K562 (cell line): ENCODE measurements at regions not wholly inside any gene's neighbourhood (a gene's known extent, or its start where the extent isn't known, plus 50 kb on each side); places are given as distances from the start of the nearest gene placed in this dataset.

Source experiments
- ATAC-seq: fragments of 200-7000 bp; cut with Tn5 transposase; 3 replicates; pipeline ENCODE4 v1.9.1; 2020; ENCODE audit warnings: moderate library complexity
- BruUV-seq: library from RNA; stranded (reverse); fragments of 400-500 nt; replicated peaks from 2 replicates; lab custom pipeline; 2021; lab: Mats Ljungman, UMichigan
- CTCF ChIA-PET: fragments of 300-600 bp; formaldehyde crosslinking; extraction: SDS; loops from one replicate; lab custom pipeline; 2021; ENCODE audit warnings: low intra/inter-chr PET ratio; lab: Yijun Ruan, JAX
- POLR2A ChIA-PET: fragments of 300-600, 350-650 bp; sonication (Branson Sonifier 250); formaldehyde crosslinking; extraction: SDS; loops from one replicate; lab custom pipeline; 2021; ENCODE audit warnings: antibody characterized with exemption, inconsistent platforms; lab: Yijun Ruan, JAX
- DNase-seq, 4 experiments: peaks; one replicate each; pipeline versions ENCODE4 v3.0.0 to v3.0.0-alpha.2; 2011 to 2018; ENCODE audit warnings: low spot score in 3 of 4, mixed read lengths in 3 of 4; ENCODE audit errors: extremely low read depth in 1 of 4
- FAIRE-seq: peaks from 2 replicates; lab custom pipeline; 2011; peaks lifted over from hg19 to GRCh38; lab: Jason Lieb, UNC
- H2AFZ ChIP-seq: 2 replicates; pipeline ENCODE4 v1.6.0; 2011; ENCODE audit warnings: low read depth, low read length, control low read depth, inconsistent platforms
- H3K27ac ChIP-seq: fragments of 200-600 bp; 3 replicates; pipeline ENCODE4 v1.8.0; 2011; ENCODE audit warnings: low read depth, mild to moderate bottlenecking, control low read depth, inconsistent platforms, low read length, moderate library complexity, mixed read lengths; ENCODE audit errors: extremely low read depth
- H3K27me3 ChIP-seq, 2 experiments: fragments of 300-600 bp in 1 of 2; 2 replicates in 1 of 2; 3 replicates in 1 of 2; pipeline versions ENCODE4 v1.6.0 to v1.8.0; 2011; ENCODE audit warnings: inconsistent platforms in 2 of 2, low read length in 2 of 2, mild to moderate bottlenecking in 1 of 2, mixed read lengths in 1 of 2, moderate library complexity in 1 of 2; ENCODE audit not compliant: control insufficient read depth in 2 of 2, insufficient read depth in 2 of 2
- H3K36me3 ChIP-seq: fragments of 300-600 bp; 3 replicates; pipeline ENCODE4 v1.8.0; 2011; ENCODE audit warnings: mild to moderate bottlenecking, low read length, inconsistent platforms; ENCODE audit not compliant: control insufficient read depth, insufficient read depth
- H3K4me1 ChIP-seq, 2 experiments: fragments of 200-600 bp in 1 of 2; replicated peaks in 1 of 2; 2 replicates in 1 of 2; 3 replicates in 1 of 2; pipeline versions ENCODE4 v1.5.1 to v1.8.0; 2011; ENCODE audit warnings: inconsistent platforms in 2 of 2, low read length in 2 of 2, mild to moderate bottlenecking in 1 of 2, mixed read lengths in 1 of 2, moderate library complexity in 1 of 2; ENCODE audit not compliant: control insufficient read depth in 2 of 2, insufficient read depth in 2 of 2
- H3K4me2 ChIP-seq: 2 replicates; pipeline ENCODE4 v1.6.1; 2011; ENCODE audit warnings: low read length, control low read depth, inconsistent platforms, mixed read lengths; ENCODE audit not compliant: insufficient read depth
- H3K4me3 ChIP-seq: fragments of 200-600 bp; sonication (generic), shearing (Covaris generic); 2 replicates; pipeline ENCODE4 v1.5.1; 2016; ENCODE audit warnings: control low read depth, inconsistent platforms
- H3K79me2 ChIP-seq: fragments of 200-600 bp; 3 replicates; pipeline ENCODE4 v1.8.0; 2011; ENCODE audit warnings: low read length, inconsistent platforms; ENCODE audit not compliant: control insufficient read depth, insufficient read depth
- H3K9ac ChIP-seq, 2 experiments: 2 replicates each; pipeline versions ENCODE4 v1.6.0 to v1.6.1; 2011; ENCODE audit warnings: low read depth in 2 of 2, low read length in 2 of 2, control low read depth in 1 of 2, inconsistent platforms in 1 of 2, mild to moderate bottlenecking in 1 of 2, mixed read lengths in 1 of 2; ENCODE audit not compliant: insufficient read depth in 1 of 2
- H3K9me1 ChIP-seq: one replicate; pipeline ENCODE4 v1.6.0; 2011; ENCODE audit warnings: inconsistent platforms, mild to moderate bottlenecking, low read length, moderate library complexity; ENCODE audit not compliant: control insufficient read depth, insufficient read depth
- H3K9me3 ChIP-seq: replicated peaks from 2 replicates; pipeline ENCODE4 v1.5.1; 2011; ENCODE audit warnings: low read depth, low read length, inconsistent platforms; ENCODE audit not compliant: control insufficient read depth, insufficient read depth
- H4K20me1 ChIP-seq: replicated peaks from 2 replicates; pipeline ENCODE4 v1.6.1; 2011; ENCODE audit warnings: low read length, inconsistent platforms, mixed read lengths; ENCODE audit not compliant: control insufficient read depth, insufficient read depth
- BCOR ChIP-seq: fragments of 450-650 bp; IDR thresholded peaks from 2 replicates; pipeline ENCODE4 v1.6.1; 2016
- CBX3 ChIP-seq, 2 experiments: IDR thresholded peaks; 1 replicate in 1 of 2; 2 replicates in 1 of 2; pipeline ENCODE4 v1.6.1; 2012; ENCODE audit warnings: inconsistent platforms in 2 of 2, low read length in 2 of 2, borderline replicate concordance in 1 of 2, control low read depth in 1 of 2
- CHD4 ChIP-seq: fragments of 200-600 bp; sonication (generic); IDR thresholded peaks from 3 replicates; pipeline ENCODE4 v1.6.1; 2012; ENCODE audit warnings: low read depth, mild to moderate bottlenecking, mixed read lengths, low read length, inconsistent platforms; ENCODE audit not compliant: insufficient read depth, insufficient replicate concordance, poor library complexity, severe bottlenecking
- DPF2 ChIP-seq: fragments of 450-650 bp; IDR thresholded peaks from 2 replicates; pipeline ENCODE4 v1.6.1; 2016
- EP400 ChIP-seq: fragments of 450-650 bp; IDR thresholded peaks from 2 replicates; pipeline ENCODE4 v1.6.1; 2017; ENCODE audit warnings: antibody characterized with exemption, mild to moderate bottlenecking, moderate library complexity
- HDAC2 ChIP-seq: fragments of 450-650 bp; IDR thresholded peaks from 2 replicates; pipeline ENCODE4 v1.6.1; 2016; ENCODE audit warnings: mild to moderate bottlenecking
- KDM1A ChIP-seq, 2 experiments: fragments of 450-650 bp; IDR thresholded peaks; 2 replicates each; pipeline ENCODE4 v1.6.1; 2016; ENCODE audit warnings: mild to moderate bottlenecking in 2 of 2
- NFIC ChIP-seq: fragments of 450-650 bp; IDR thresholded peaks from 2 replicates; pipeline ENCODE4 v1.6.1; 2017; ENCODE audit warnings: mild to moderate bottlenecking, inconsistent platforms
- NONO ChIP-seq, 2 experiments: fragments of 200-400 bp in 1 of 2; fragments of 450-650 bp in 1 of 2; formaldehyde crosslinking in 1 of 2; IDR thresholded peaks; 2 replicates each; pipeline ENCODE4 v1.6.1; 2017; ENCODE audit warnings: low read depth in 2 of 2, mild to moderate bottlenecking in 2 of 2, moderate library complexity in 2 of 2, low read length in 1 of 2
- RBM25 ChIP-seq: fragments of 200-400 bp; formaldehyde crosslinking; IDR thresholded peaks from 2 replicates; pipeline ENCODE4 v1.6.1; 2018; ENCODE audit warnings: low read length, low read depth, moderate library complexity; ENCODE audit not compliant: severe bottlenecking
- SMARCA5 ChIP-seq: fragments of 450-650 bp; IDR thresholded peaks from 2 replicates; pipeline ENCODE4 v1.6.1; 2016
- XRCC3 ChIP-seq: fragments of 450-650 bp; IDR thresholded peaks from 2 replicates; pipeline ENCODE4 v1.6.1; 2017; ENCODE audit warnings: mild to moderate bottlenecking, moderate library complexity
- ZFP36 ChIP-seq: fragments of 150-350 bp; IDR thresholded peaks from 2 replicates; pipeline ENCODE4 v1.6.1; 2018; ENCODE audit warnings: low read length, low read depth; ENCODE audit not compliant: partially characterized antibody
- ZKSCAN8 ChIP-seq: fragments of 200-800 bp; sonication (Bioruptor generic); IDR thresholded peaks from 2 replicates; pipeline ENCODE4 v1.6.1; 2016; ENCODE audit warnings: missing genetic modification characterization, missing compliant biosample characterization
- ZNF174 ChIP-seq: fragments of 250-450 bp; sonication (Bioruptor Pico); IDR thresholded peaks from 2 replicates; pipeline ENCODE4 v1.4.0; 2020; ENCODE audit warnings: mild to moderate bottlenecking
- ZNF384 ChIP-seq: IDR thresholded peaks from 2 replicates; pipeline ENCODE4 v1.6.1; 2012; ENCODE audit warnings: low read depth, low read length, improper control_type of control experiment
- ZNF830 ChIP-seq: fragments of 250-450 bp; sonication (Bioruptor Pico); IDR thresholded peaks from 2 replicates; pipeline ENCODE4 v1.5.0; 2021; ENCODE audit warnings: mild to moderate bottlenecking
- WGBS: fragments of 100-300 bp; shearing (Covaris generic); methylation state at CpG from one replicate; pipeline ENCODE4 v1.1.6; 2016; ENCODE audit warnings: low coverage, mixed read lengths; ENCODE audit not compliant: insufficient coverage; ENCODE audit errors: missing lambda C conversion rate; 5-methylcytosine and 5-hydroxymethylcytosine counted together
- in situ Hi-C: fragments of 300-500 bp; cut with MboI; formaldehyde crosslinking; loops from 4 replicates; pipeline ENCODE4 v1.15.0; 2018; ENCODE audit warnings: inconsistent platforms, mixed read lengths
- intact Hi-C: fragments of 100-400 bp; cut with micrococcal nuclease; formaldehyde crosslinking; loops from 2 replicates; pipeline ENCODE4 v1.14.2; 2022
- TF ChIP-seq, protein P1 (sequence below): sonication (generic); formaldehyde crosslinking; IDR thresholded peaks from 2 replicates; pipeline ENCODE4 v1.8.0; 2022; ENCODE audit warnings: mild to moderate bottlenecking, missing genetic modification reagents

DNA sequence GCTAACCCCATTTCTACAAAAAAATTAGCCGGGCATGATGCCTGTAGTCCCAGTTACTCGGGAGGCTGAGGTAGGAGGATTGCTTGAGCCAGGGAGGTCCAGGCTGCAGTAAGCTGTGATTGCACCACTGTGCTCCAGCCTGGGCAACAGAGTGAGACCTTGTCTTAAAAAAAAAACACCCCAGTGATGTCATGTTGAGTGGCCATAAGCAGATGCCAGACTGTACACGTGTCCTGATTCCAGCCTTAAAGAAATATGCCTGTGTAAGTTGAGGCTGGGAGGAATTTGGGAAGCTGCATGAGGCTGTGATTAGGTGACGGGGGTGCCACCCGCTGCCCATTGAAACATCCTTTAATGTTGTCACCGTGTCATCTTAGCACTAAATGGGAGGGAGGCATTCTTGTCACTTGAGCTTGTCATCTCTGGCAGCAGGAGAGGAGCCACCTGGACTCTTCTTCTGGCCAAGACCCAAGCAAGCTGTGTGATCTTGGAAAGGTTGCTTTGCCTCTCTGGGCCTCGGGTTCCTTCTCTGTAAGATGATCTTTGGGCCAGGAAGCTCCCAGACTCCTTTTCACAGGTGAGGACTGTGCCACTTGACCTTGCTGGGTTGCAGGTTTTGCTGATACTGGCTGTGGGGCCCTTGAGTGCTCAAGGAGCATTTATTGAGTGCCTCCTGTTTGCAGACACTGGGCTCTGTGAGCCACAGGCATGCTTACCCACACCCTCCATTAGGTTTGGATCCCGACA lies 98.3 kb upstream of the CIBAR2 start:
- no peak overlapping the region for H3K9ac ChIP-seq
- H3K36me3 ChIP-seq, result peaks cover 4% of the 10 kb centered on the region; the same call in 1 of the 3 replicates
- intact Hi-C loops (no loop called here), in situ Hi-C loops (no loop called here)
- H2AFZ ChIP-seq, result no peak overlapping the region
- H3K79me2 ChIP-seq, result peaks cover 12% of the 10 kb centered on the region
- H4K20me1 ChIP-seq, result no peaks in the 10 kb centered on the region; the same call in 1 of the 2 replicates
- 56% methylated on average over 8 of the region's 8 CpGs for WGBS
- ChIA-PET CTCF (no interaction called here), POLR2A (interaction anchor here (0.6 to 3.7 kb wide), 2 partner anchors 11 to 347 kb away, joined by 3 to 14 read pairs; no protein-coding TSS in a partner anchor)
- ATAC-seq, result no peak
- no peak for DNase-seq
- H3K4me1 ChIP-seq, result peaks cover 3 to 55% of the 10 kb centered on the region in 2 experiments; a peak in 4 of 5 replicates
- no peak overlapping the region for H3K27ac ChIP-seq
- H3K4me2 ChIP-seq, result no peak overlapping the region
- BruUV-seq, result no TSS peak
- TF ChIP-seq HDAC2 (0 out of 2 replicates have a peak, but pooled peaks have one; percentile 44), CBX3 (IDR thresholded peaks at IDR 0.05; ENCODE audit: borderline replicate concordance in 1 of 2, low read length in 2 of 2) (no peak), ZFP36 (peak; percentile 74), ZNF830 (CRISPR knock-in tag) (no peak), KDM1A (IDR thresholded peaks at IDR 0.05) (peak in 1 of 2 experiments; percentile 73; a peak in 2 of 4 replicates), SMARCA5 (0 out of 2 replicates have a peak, but pooled peaks have one; percentile 33), RBM25 (peak; percentile 88), XRCC3 (no peak), ZNF174 (CRISPR knock-in tag) (no peak), NFIC (0 out of 2 replicates have a peak, but pooled peaks have one; percentile 18), ZKSCAN8 (CRISPR knock-in tag) (peak; percentile 92), EP400 (no peak), DPF2 (no peak), ZNF384 (0 out of 2 replicates have a peak, but pooled peaks have one; percentile 31), BCOR (peak; percentile 84), CHD4 (peak; percentile 48), NONO (IDR thresholded peaks at IDR 0.05; ENCODE audit: low read depth in 2 of 2, low read length in 1 of 2) (no peak)
- TF ChIP-seq, protein P1, sequence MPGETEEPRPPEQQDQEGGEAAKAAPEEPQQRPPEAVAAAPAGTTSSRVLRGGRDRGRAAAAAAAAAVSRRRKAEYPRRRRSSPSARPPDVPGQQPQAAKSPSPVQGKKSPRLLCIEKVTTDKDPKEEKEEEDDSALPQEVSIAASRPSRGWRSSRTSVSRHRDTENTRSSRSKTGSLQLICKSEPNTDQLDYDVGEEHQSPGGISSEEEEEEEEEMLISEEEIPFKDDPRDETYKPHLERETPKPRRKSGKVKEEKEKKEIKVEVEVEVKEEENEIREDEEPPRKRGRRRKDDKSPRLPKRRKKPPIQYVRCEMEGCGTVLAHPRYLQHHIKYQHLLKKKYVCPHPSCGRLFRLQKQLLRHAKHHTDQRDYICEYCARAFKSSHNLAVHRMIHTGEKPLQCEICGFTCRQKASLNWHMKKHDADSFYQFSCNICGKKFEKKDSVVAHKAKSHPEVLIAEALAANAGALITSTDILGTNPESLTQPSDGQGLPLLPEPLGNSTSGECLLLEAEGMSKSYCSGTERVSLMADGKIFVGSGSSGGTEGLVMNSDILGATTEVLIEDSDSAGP (CRISPR knock-in tag), result no peak
- H3K4me3 ChIP-seq, result no peak overlapping the region
- no peaks in the 10 kb centered on the region for H3K9me1 ChIP-seq
- H3K27me3 ChIP-seq, result no peaks in the 10 kb centered on the region
- FAIRE-seq, result no peak
- H3K9me3 ChIP-seq, result peaks cover 11% of the 10 kb centered on the region
